Myocyte (in vitro differentiated cells): ENCODE measurements at regions not wholly inside any gene's neighbourhood (a gene's known extent, or its start where the extent isn't known, plus 50 kb on each side); places are given as distances from the start of the nearest gene placed in this dataset.
A peak's percentile ranks its signal among the peaks of the same experiment; 100 is the strongest.

Experiments used
- DNase-seq: peaks from one replicate; pipeline ENCODE4 v3.0.0-alpha.2; 2012; ENCODE audit warnings: low read depth

DNA sequence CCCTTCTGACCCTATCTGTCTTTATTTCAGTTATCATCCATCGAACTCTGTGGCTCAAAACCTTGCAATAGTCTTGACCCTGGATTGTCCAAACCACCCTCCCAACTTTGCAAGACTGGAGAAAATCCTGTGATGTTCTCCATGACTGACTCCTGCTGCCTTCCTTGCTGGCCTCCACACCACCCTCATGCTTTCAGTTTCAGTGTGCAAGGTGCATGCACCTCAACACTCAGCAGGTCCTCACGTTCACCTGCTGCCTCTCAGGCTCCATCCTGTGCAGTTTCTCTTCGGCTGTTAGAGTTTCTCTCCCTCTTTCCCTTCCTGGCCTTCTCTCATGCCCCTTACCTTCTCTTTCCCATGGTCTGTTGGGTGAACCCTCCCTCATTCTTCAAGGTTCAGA lies 59.4 kb upstream of the ASIC2 start:
- DNase-seq: no peak

GRCh38 chr17:33356266-33356665 lies 63.2 kb upstream of the ASIC2 start:
- DNase-seq: no peak

DNA sequence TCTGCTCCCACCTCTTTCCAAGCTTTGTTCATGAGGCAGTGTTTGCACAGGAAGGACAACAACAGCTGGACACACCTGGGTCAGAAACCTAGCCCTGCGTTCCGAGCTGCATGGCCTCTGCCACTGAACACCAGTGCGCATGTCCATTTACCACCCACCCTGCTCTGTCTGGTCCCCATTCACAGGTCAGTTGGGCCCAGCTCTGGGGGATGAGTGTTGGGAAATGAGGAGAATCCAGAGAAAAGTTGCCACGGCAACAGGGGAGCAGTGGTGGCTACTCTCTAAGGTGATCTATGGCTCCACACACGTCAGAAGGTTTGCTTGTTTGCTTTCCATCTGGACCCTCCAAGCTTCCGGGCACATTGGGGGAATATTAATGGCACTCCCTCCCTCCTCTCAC lies 70.4 kb upstream of the ASIC2 start:
- DNase-seq: no peak

DNA sequence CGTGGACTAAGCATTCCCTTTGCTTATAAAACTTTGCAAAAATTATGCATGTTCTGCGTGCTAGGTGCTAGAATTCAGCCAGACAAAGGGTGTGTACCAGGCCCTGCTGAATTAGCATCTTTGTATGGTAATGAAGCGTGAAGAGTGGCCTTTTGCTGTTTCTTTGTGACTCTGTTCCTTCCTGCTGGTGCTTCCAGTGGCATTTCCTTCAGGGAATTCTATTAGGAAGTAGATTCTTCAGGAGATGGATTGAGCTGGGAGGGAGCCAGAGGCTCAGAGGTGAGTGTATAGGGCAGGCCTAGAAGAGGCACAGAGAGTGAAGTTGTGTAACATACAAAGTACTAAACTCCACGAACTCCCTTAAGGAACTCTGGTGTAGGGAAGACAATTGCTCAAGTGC lies 73.9 kb upstream of the ASIC2 start:
- DNase-seq: no peak

- DNase-seq: no peak
These were observed 76.1 kb upstream of the ASIC2 start for GRCh38 chr17:33369149-33369548.

DNA sequence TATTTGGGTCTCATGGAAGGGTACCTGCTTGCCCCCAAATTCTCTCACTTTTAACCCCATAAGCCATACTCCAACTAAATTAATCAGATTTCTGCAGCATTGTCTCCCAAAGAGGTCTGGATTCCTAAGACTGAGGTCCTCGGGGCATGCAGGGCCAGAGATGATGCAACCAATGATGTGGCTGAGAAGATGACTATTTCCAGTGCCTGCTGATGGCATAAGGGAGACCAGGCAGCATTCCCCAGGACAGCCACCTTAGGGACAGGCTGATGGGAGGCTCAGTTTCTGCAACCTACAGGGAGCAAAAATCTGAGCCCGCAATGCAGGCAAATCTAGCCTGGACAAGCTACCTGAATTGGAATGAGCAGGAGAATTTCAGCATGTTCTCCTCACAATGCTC lies 76.8 kb upstream of the ASIC2 start:
- DNase-seq: no peak

- no peak for DNase-seq
These were observed 77.3 kb upstream of the ASIC2 start for GRCh38 chr17:33370401-33370800.

DNA sequence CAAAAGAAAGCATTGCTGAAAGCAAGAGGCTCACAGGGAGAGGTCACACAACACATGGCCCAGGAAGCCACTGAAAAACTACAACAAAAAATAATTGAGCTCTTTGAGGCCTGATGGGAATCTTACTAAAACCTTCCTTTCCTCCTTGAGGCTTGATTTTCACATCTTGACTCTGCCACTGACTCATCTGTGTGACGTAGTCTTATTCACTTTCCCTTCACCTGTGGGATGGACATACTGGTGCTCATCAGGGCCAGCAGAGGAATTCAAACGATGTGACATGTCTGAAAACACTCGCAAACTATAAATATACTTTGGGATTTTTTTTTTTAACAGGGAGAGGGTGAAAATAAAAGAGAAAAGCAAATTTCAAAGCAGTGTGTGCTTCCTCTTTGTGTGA lies 78.3 kb upstream of the ASIC2 start:
- no peak for DNase-seq

- no peak for DNase-seq
These were observed 80.2 kb upstream of the ASIC2 start for GRCh38 chr17:33373273-33373672.

GRCh38 chr17:33375103-33375502 lies 82.0 kb upstream of the ASIC2 start:
- DNase-seq: no peak

GRCh38 chr17:33375783-33376182 lies 82.7 kb upstream of the ASIC2 start:
- DNase-seq: no peak

- peak; percentile 26 for DNase-seq
These were observed 84.9 kb upstream of the ASIC2 start for GRCh38 chr17:33377837-33378595.

DNA sequence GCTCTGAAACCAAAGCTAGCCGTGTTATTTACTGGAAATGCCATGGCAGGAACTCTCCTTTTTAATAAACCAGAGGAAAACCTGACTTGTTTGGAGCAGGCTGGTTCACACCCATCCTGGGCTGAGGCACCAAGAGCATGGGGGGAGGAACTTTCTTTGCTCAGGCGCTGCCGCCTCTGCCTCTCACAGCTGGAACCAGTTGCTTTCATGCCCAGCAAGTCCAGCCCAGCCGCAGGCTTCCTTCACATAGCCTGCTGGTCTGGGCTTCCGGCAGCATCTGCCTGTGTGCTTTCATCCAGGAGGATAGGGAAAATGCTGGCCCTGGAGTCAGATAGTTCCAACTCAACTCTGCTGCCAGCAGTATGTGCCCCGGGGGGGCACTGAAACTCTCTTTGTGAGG lies 88.1 kb upstream of the ASIC2 start:
- DNase-seq: no peak

DNA sequence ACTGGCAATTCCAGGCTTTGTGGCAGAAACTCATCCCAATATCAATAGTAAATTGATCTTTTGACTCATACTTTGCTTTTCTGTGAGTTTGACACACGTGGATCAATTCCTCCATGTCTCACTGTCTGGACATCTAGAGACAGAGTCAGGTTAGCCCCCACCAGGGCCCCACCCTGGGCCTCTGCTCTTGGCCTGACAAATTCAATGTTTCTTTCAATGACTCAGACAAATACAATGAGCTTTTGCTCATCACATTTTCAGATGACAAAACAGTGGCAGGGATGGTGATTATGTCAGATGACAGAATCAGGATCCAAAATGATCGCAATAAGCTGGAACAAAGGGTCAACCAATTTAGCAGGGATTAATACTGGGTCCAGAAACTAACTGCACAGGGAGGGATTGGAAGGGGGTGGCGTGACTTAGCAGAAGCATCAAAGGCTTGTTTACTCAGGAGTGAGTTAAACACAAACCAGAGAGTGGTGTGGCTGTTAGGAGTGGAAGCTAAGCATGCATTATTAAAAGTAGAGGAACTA lies 90.5 kb upstream of the ASIC2 start:
- no peak for DNase-seq

GRCh38 chr17:33385133-33385532 lies 92.0 kb upstream of the ASIC2 start:
- no peak for DNase-seq

GRCh38 chr17:33385713-33386112 lies 92.6 kb upstream of the ASIC2 start:
- no peak for DNase-seq

- DNase-seq: no peak
These were observed 94.3 kb upstream of the ASIC2 start for GRCh38 chr17:33387406-33387805.

DNA sequence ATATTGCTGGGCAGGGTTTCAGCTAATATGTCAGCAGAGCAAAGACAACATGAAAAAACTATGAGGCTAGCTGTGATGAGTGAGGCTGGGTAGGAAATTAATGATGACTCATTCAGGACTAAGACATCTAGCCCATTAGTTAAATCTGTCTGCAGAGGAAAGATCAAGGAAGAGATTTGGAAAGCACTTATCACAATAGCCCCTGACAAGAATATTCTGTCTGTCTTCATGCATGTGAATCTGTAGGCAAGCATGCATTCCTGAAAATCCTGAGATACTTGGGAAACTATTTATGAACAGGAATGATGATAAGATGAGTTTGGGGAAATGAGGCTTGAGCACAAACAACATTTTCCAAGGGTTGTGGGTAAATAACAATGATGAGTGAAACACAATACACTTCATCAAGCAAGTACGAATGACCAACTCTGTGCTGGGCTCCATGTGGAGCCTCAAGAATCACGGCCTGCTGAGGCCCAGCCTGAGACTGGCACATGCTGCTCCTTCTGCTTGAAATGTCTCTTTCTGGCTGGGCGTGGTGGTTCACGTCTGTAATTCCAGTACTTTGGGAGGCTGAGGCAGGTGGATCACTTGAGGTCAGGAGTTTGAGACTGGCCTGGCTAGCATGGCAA lies 96.5 kb upstream of the ASIC2 start:
- no peak for DNase-seq

DNA sequence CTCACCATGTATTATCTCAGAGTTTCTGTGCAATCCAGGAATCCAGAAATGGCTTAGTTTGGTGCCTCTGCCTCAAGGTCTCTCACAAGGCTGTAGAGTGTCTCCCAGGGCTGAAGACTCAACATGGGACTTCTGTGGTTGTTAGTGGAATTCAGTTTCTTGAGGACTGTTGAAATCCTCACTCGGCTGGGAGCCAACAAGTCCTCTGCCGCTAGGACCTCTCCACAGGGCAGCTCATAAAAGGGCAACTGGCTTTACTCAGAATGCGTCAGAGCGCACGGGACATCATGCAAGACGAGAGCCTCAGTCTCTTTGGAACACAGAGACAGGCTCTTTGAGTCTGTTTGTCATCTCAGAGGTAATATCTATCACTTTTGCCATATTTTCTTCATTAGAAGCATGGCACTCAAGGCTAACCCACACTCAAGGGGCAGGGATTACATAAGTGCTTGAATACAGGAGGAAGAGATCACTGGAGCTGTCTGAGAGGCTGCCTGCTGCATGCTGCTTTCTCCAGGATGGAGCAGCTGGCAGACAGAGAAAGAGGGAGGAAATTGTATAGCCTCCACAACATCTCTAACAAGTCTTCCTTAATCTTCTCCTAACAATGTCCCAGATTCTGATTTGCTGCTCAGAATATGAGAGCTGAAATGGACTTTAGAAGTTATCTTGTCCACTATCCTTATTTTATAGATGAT lies 97.5 kb upstream of the ASIC2 start:
- no peak for DNase-seq

DNA sequence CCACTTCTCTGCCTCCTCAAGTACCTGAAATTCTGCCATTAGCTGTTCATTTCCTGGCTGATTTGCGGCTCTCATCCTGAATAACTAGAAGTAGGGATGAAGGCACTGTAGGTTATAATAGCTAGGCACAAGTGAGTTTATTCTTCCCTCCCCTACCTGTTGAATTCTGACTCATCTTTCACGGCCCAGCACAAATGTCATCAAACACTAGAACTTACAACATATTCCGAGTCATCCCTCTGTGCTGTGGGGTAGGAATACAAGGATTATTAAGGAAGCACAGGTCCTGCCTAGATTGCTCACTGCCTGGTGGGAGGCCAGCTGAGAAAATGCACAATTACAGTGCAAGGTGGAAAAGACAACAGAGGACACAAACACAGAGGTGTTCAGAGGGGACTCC lies 103.7 kb upstream of the ASIC2 start:
- DNase-seq: no peak

GRCh38 chr17:33398386-33398785 lies 105.3 kb upstream of the ASIC2 start:
- no peak for DNase-seq

- DNase-seq: no peak
These were observed 108.2 kb upstream of the ASIC2 start for GRCh38 chr17:33401249-33401648.
